Osteocyte (in vitro differentiated cells): ENCODE measurements at regions not wholly inside any gene's neighbourhood (a gene's known extent, or its start where the extent isn't known, plus 50 kb on each side); places are given as distances from the start of the nearest gene placed in this dataset.

Experiments used
- DNase-seq: peaks from one replicate; pipeline ENCODE4 v3.0.0; 2021; ENCODE audit warnings: mixed read lengths; ENCODE audit not compliant: unreplicated experiment; ENCODE audit errors: extremely low spot score
- H3K27ac Mint-ChIP-seq: one replicate; pipeline ENCODE4 v1.8.0; 2021; ENCODE audit warnings: mild to moderate bottlenecking, mixed read lengths; ENCODE audit not compliant: unreplicated experiment
- H3K27me3 Mint-ChIP-seq: one replicate; pipeline ENCODE4 v1.8.0; 2021; ENCODE audit warnings: mixed read lengths; ENCODE audit not compliant: unreplicated experiment
- H3K36me3 Mint-ChIP-seq: one replicate; pipeline ENCODE4 v1.8.0; 2021; ENCODE audit warnings: mixed read lengths; ENCODE audit not compliant: unreplicated experiment
- H3K4me1 Mint-ChIP-seq: one replicate; pipeline ENCODE4 v1.8.0; 2021; ENCODE audit warnings: mixed read lengths; ENCODE audit not compliant: unreplicated experiment
- H3K4me3 Mint-ChIP-seq: one replicate; pipeline ENCODE4 v1.8.0; 2021; ENCODE audit warnings: mild to moderate bottlenecking, moderate library complexity, mixed read lengths; ENCODE audit not compliant: unreplicated experiment
- H3K9me3 Mint-ChIP-seq: one replicate; pipeline ENCODE4 v1.8.0; 2021; ENCODE audit warnings: mixed read lengths; ENCODE audit not compliant: unreplicated experiment
- CTCF ChIP-seq: fragments of 200-600 bp; sonication (generic); IDR thresholded peaks from 2 replicates; pipeline ENCODE4 v1.5.0; 2021; ENCODE audit warnings: antibody characterized with exemption, mild to moderate bottlenecking, moderate library complexity

GRCh38 chr3:40624189-40624769 lies 99.5 kb downstream of the ZNF621 start:
- Mint-ChIP-seq H3K27me3 (no peaks in the 10 kb centered on the region), H3K9me3 (peaks cover 9% of the 10 kb centered on the region), H3K4me1 (no peaks in the 10 kb centered on the region), H3K4me3 (no peak overlapping the region), H3K36me3 (no peaks in the 10 kb centered on the region), H3K27ac (no peak overlapping the region)
- no peak for DNase-seq
- TF ChIP-seq CTCF: no peak

- DNase-seq: no peak
- H3K9me3 Mint-ChIP-seq: peaks cover 12% of the 10 kb centered on the region
- no peaks in the 10 kb centered on the region for H3K27me3 Mint-ChIP-seq
- no peak overlapping the region for H3K4me3 Mint-ChIP-seq
- no peaks in the 10 kb centered on the region for H3K36me3 Mint-ChIP-seq
- no peaks in the 10 kb centered on the region for H3K4me1 Mint-ChIP-seq
- TF ChIP-seq CTCF: no peak
- H3K27ac Mint-ChIP-seq: no peak overlapping the region
These were observed 102.3 kb downstream of the ZNF621 start for GRCh38 chr3:40627095-40627494.

GRCh38 chr3:40628984-40629383 lies 104.2 kb downstream of the ZNF621 start:
- no peak overlapping the region for H3K27ac Mint-ChIP-seq
- H3K27me3 Mint-ChIP-seq: peaks cover 3% of the 10 kb centered on the region
- no peak for TF ChIP-seq CTCF
- no peak for DNase-seq
- no peaks in the 10 kb centered on the region for H3K36me3 Mint-ChIP-seq
- H3K4me3 Mint-ChIP-seq: no peak overlapping the region
- H3K9me3 Mint-ChIP-seq: peaks cover 28% of the 10 kb centered on the region
- H3K4me1 Mint-ChIP-seq: no peaks in the 10 kb centered on the region

GRCh38 chr3:40631341-40631995 lies 106.7 kb downstream of the ZNF621 start:
- peaks cover 3% of the 10 kb centered on the region for H3K27me3 Mint-ChIP-seq
- no peaks in the 10 kb centered on the region for H3K36me3 Mint-ChIP-seq
- no peak overlapping the region for H3K27ac Mint-ChIP-seq
- TF ChIP-seq CTCF: no peak
- no peak for DNase-seq
- no peaks in the 10 kb centered on the region for H3K4me1 Mint-ChIP-seq
- H3K9me3 Mint-ChIP-seq: peaks cover 37% of the 10 kb centered on the region
- H3K4me3 Mint-ChIP-seq: no peak overlapping the region

- Mint-ChIP-seq H3K4me1 (no peaks in the 10 kb centered on the region), H3K27me3 (no peaks in the 10 kb centered on the region), H3K27ac (no peak overlapping the region), H3K36me3 (no peaks in the 10 kb centered on the region), H3K9me3 (peaks cover 20% of the 10 kb centered on the region), H3K4me3 (no peak overlapping the region)
- TF ChIP-seq CTCF: no peak
- no peak for DNase-seq
These were observed 113.1 kb downstream of the ZNF621 start for GRCh38 chr3:40637906-40638305.
